ENCODE measurements at regions not wholly inside any gene's neighbourhood (a gene's known extent, or its start where the extent isn't known, plus 50 kb on each side); places are given as distances from the start of the nearest gene placed in this dataset.

- intact Hi-C loops (cut with DNase I), result no loop called here
Measured at GRCh38 chr3:177589041-177589650, 391.9 kb upstream of the TBL1XR1 start.

GRCh38 chr3:177589911-177590381 lies 392.7 kb upstream of the TBL1XR1 start:
- H3K27me3 ChIP-seq, result no peaks in the 10 kb centered on the region
- H3K4me1 ChIP-seq, result peaks cover 0 to 3% of the 10 kb centered on the region in 2 donors
- peak overlapping the region in 1 of 2 donors; percentile 63 for H3K27ac ChIP-seq
- no peak overlapping the region for H3K4me3 ChIP-seq
- no peaks in the 10 kb centered on the region for H3K36me3 ChIP-seq
- no peak for DNase-seq (ENCODE audit: low spot score in 2 of 2)
- no peak for TF ChIP-seq CTCF (IDR thresholded peaks at IDR 0.05)
- H3K9me3 ChIP-seq, result no peaks in the 10 kb centered on the region
- intact Hi-C loops (cut with DNase I), result no loop called here

More at GRCh38 chr3:177589041-177589650, 391.9 kb upstream of the TBL1XR1 start:
- no peaks in the 10 kb centered on the region for H3K36me3 ChIP-seq
- no peaks in the 10 kb centered on the region for H3K27me3 ChIP-seq
- no peak for TF ChIP-seq CTCF (IDR thresholded peaks at IDR 0.05)
- no peaks in the 10 kb centered on the region for H3K9me3 ChIP-seq
- no peak for DNase-seq (ENCODE audit: low spot score in 2 of 2)
- peaks cover 0 to 3% of the 10 kb centered on the region in 2 donors for H3K4me1 ChIP-seq
- H3K27ac ChIP-seq, result peak overlapping the region in 1 of 2 donors; percentile 63
- H3K4me3 ChIP-seq, result no peak overlapping the region

GRCh38 chr3:177590826-177591225 lies 393.5 kb upstream of the TBL1XR1 start:
- Histone ChIP-seq H3K36me3 (no peaks in the 10 kb centered on the region), H3K27me3 (no peaks in the 10 kb centered on the region), H3K9me3 (no peaks in the 10 kb centered on the region), H3K27ac (peak overlapping the region; percentile 35 to 63), H3K4me1 (peaks cover 0 to 3% of the 10 kb centered on the region in 2 donors), H3K4me3 (no peak overlapping the region)
- TF ChIP-seq CTCF (IDR thresholded peaks at IDR 0.05), result no peak
- intact Hi-C loops (cut with DNase I), result no loop called here
- DNase-seq (ENCODE audit: low spot score in 2 of 2), result no peak

GRCh38 chr3:177591379-177591778 lies 394.1 kb upstream of the TBL1XR1 start:
- intact Hi-C loops (cut with DNase I), result no loop called here
- no peaks in the 10 kb centered on the region for H3K27me3 ChIP-seq
- no peak for TF ChIP-seq CTCF (IDR thresholded peaks at IDR 0.05)
- DNase-seq (ENCODE audit: low spot score in 2 of 2), result no peak
- H3K9me3 ChIP-seq, result no peaks in the 10 kb centered on the region
- peak overlapping the region; percentile 35 to 63 for H3K27ac ChIP-seq
- H3K4me1 ChIP-seq, result peaks cover 0 to 7% of the 10 kb centered on the region in 2 donors
- no peak overlapping the region for H3K4me3 ChIP-seq
- no peaks in the 10 kb centered on the region for H3K36me3 ChIP-seq

- no peak overlapping the region for H3K4me3 ChIP-seq
- no peaks in the 10 kb centered on the region for H3K27me3 ChIP-seq
- DNase-seq (ENCODE audit: low spot score in 2 of 2), result no peak
- H3K4me1 ChIP-seq, result peaks cover 6 to 29% of the 10 kb centered on the region in 2 donors
- H3K27ac ChIP-seq, result peak overlapping the region in 1 of 2 donors; percentile 19
- intact Hi-C loops (cut with DNase I), result no loop called here
- TF ChIP-seq CTCF (IDR thresholded peaks at IDR 0.05), result no peak
- H3K36me3 ChIP-seq, result no peaks in the 10 kb centered on the region
- H3K9me3 ChIP-seq, result no peaks in the 10 kb centered on the region
Measured at GRCh38 chr3:177594096-177594495, 396.8 kb upstream of the TBL1XR1 start.

Measured in ascending aorta (tissue), 2 donors.